ENCODE measurements at regions not wholly inside any gene's neighbourhood (a gene's known extent, or its start where the extent isn't known, plus 50 kb on each side); places are given as distances from the start of the nearest gene placed in this dataset.

DNA sequence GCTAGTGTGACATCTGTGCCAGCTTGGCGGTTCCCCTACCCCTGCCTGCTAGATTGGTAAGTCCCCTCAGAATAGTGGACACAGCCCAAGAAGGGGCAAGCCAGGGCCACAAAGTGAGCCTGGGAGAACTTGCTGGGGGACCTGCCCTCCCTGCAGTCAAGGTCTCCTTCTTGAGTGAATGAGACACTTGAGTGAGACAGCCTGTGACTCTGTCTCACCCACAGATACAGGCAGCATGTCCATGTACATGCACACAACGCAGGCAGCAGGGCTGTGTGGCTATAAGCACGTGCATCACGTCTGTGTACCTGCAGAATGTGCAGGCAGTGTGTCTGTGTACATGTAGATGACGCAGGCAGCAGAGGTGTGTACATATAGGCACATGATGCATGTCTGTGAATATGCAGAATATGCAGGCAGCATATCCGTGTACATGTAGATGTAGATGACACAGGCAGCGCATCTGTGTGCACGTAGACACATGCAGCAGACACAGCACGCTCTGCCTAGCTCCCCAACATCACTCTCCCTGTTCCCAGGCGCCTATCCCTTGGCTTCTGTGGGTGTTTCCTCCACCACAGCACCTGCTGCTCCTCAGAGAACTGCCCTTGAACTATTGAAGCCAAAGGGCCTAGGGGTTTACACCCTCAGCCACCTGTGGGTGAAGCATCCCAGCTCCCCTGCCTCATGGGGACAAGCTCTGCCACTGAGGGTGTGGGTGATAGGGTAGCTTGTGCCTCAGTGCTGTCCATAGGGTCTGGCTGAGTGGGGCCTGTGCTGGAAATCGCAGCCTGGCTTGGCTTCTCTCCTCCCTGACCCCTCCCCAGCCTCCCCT lies 147.2 kb upstream of the TWIST2 start:
- TF ChIP-seq ZNF140 (tag by site-specific recombination; IDR thresholded peaks at IDR 0.05) (no peak), ZNF184 (tag by site-specific recombination; IDR thresholded peaks at IDR 0.05) (no peak), TCF7L2 (IDR thresholded peaks at IDR 0.05; ENCODE audit: borderline replicate concordance, low read depth, low read length) (no peak), SCRT2 (tag by site-specific recombination; IDR thresholded peaks at IDR 0.05) (no peak), GLI2 (tag by site-specific recombination; IDR thresholded peaks at IDR 0.05; ENCODE audit: borderline replicate concordance, low read depth) (no peak)
- TF ChIP-seq, protein P1, sequence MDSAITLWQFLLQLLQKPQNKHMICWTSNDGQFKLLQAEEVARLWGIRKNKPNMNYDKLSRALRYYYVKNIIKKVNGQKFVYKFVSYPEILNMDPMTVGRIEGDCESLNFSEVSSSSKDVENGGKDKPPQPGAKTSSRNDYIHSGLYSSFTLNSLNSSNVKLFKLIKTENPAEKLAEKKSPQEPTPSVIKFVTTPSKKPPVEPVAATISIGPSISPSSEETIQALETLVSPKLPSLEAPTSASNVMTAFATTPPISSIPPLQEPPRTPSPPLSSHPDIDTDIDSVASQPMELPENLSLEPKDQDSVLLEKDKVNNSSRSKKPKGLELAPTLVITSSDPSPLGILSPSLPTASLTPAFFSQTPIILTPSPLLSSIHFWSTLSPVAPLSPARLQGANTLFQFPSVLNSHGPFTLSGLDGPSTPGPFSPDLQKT (IDR thresholded peaks at IDR 0.05; ENCODE audit: borderline replicate concordance, low read depth, low read length): no peak
- TF ChIP-seq, protein P2, sequence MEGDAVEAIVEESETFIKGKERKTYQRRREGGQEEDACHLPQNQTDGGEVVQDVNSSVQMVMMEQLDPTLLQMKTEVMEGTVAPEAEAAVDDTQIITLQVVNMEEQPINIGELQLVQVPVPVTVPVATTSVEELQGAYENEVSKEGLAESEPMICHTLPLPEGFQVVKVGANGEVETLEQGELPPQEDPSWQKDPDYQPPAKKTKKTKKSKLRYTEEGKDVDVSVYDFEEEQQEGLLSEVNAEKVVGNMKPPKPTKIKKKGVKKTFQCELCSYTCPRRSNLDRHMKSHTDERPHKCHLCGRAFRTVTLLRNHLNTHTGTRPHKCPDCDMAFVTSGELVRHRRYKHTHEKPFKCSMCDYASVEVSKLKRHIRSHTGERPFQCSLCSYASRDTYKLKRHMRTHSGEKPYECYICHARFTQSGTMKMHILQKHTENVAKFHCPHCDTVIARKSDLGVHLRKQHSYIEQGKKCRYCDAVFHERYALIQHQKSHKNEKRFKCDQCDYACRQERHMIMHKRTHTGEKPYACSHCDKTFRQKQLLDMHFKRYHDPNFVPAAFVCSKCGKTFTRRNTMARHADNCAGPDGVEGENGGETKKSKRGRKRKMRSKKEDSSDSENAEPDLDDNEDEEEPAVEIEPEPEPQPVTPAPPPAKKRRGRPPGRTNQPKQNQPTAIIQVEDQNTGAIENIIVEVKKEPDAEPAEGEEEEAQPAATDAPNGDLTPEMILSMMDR (tag by site-specific recombination; IDR thresholded peaks at IDR 0.05): no peak
